ENCODE measurements at regions not wholly inside any gene's neighbourhood (a gene's known extent, or its start where the extent isn't known, plus 50 kb on each side); places are given as distances from the start of the nearest gene placed in this dataset.

DNA sequence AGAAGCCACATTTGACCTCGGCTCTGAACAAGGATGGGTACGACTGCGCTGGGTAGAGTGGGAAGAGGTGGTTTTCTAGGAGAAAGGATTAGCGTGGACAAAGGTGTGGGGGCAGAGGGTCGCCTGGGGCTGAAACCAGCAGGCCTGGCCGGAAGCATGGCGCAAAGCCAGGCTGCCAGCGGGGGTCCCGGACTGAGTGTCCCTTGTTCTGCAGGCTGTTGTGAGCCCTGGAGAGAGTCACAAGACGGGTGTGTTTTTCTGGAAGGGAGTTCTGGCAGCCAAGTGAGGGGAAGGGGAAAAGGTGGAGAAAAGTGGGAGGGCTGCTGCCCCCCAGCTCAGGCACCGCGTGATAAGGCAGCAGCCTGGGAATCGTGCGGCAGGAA, 98.5 kb upstream of the MEF2A start:
- TF ChIP-seq, protein P1, sequence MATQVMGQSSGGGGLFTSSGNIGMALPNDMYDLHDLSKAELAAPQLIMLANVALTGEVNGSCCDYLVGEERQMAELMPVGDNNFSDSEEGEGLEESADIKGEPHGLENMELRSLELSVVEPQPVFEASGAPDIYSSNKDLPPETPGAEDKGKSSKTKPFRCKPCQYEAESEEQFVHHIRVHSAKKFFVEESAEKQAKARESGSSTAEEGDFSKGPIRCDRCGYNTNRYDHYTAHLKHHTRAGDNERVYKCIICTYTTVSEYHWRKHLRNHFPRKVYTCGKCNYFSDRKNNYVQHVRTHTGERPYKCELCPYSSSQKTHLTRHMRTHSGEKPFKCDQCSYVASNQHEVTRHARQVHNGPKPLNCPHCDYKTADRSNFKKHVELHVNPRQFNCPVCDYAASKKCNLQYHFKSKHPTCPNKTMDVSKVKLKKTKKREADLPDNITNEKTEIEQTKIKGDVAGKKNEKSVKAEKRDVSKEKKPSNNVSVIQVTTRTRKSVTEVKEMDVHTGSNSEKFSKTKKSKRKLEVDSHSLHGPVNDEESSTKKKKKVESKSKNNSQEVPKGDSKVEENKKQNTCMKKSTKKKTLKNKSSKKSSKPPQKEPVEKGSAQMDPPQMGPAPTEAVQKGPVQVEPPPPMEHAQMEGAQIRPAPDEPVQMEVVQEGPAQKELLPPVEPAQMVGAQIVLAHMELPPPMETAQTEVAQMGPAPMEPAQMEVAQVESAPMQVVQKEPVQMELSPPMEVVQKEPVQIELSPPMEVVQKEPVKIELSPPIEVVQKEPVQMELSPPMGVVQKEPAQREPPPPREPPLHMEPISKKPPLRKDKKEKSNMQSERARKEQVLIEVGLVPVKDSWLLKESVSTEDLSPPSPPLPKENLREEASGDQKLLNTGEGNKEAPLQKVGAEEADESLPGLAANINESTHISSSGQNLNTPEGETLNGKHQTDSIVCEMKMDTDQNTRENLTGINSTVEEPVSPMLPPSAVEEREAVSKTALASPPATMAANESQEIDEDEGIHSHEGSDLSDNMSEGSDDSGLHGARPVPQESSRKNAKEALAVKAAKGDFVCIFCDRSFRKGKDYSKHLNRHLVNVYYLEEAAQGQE (IDR thresholded peaks at IDR 0.05; ENCODE audit: insufficient read depth in 1 of 2, low read depth in 2 of 2, low read length in 1 of 2) = no peak
- TF ChIP-seq, protein P2, sequence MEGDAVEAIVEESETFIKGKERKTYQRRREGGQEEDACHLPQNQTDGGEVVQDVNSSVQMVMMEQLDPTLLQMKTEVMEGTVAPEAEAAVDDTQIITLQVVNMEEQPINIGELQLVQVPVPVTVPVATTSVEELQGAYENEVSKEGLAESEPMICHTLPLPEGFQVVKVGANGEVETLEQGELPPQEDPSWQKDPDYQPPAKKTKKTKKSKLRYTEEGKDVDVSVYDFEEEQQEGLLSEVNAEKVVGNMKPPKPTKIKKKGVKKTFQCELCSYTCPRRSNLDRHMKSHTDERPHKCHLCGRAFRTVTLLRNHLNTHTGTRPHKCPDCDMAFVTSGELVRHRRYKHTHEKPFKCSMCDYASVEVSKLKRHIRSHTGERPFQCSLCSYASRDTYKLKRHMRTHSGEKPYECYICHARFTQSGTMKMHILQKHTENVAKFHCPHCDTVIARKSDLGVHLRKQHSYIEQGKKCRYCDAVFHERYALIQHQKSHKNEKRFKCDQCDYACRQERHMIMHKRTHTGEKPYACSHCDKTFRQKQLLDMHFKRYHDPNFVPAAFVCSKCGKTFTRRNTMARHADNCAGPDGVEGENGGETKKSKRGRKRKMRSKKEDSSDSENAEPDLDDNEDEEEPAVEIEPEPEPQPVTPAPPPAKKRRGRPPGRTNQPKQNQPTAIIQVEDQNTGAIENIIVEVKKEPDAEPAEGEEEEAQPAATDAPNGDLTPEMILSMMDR (IDR thresholded peaks at IDR 0.05) = no peak
- TF ChIP-seq SIN3A (IDR thresholded peaks at IDR 0.05; ENCODE audit: borderline replicate concordance, insufficient read depth, low read depth, low read length) (no peak), POLR2AphosphoS5 (IDR thresholded peaks at IDR 0.05; ENCODE audit: low read depth, low read length) (no peak)
